Glomerular visceral epithelial cell (primary cell): ENCODE measurements at regions not wholly inside any gene's neighbourhood (a gene's known extent, or its start where the extent isn't known, plus 50 kb on each side); places are given as distances from the start of the nearest gene placed in this dataset.
"Not testable (repeated sequence)": the region's sequence is repeated elsewhere in the genome, so short reads cannot be mapped to it uniquely, and the experiment has no call there.

Experiments used
- DNase-seq: peaks from one replicate; pipeline ENCODE4 v3.0.0-alpha.2; 2016; ENCODE audit errors: extremely low spot score

GRCh38 chr12:113726254-113726819 lies 239.8 kb downstream of the RBM19 start:
- no peak for DNase-seq

DNA sequence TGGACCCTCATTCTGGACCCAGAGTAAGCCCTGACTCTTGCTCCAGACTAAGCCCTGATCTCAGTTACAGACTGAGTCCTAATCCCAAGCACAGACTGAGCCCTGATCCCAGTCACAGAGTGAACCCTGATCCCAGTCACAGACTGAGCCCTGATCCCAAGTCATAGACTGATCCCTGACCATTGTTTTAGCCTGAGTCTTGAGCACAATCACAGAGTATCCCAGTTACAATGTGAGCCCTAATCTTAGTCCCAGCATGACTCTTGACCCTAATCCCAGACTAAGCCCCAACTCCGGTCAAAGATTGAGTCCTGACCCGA lies 240.6 kb downstream of the RBM19 start:
- no peak for DNase-seq

DNA sequence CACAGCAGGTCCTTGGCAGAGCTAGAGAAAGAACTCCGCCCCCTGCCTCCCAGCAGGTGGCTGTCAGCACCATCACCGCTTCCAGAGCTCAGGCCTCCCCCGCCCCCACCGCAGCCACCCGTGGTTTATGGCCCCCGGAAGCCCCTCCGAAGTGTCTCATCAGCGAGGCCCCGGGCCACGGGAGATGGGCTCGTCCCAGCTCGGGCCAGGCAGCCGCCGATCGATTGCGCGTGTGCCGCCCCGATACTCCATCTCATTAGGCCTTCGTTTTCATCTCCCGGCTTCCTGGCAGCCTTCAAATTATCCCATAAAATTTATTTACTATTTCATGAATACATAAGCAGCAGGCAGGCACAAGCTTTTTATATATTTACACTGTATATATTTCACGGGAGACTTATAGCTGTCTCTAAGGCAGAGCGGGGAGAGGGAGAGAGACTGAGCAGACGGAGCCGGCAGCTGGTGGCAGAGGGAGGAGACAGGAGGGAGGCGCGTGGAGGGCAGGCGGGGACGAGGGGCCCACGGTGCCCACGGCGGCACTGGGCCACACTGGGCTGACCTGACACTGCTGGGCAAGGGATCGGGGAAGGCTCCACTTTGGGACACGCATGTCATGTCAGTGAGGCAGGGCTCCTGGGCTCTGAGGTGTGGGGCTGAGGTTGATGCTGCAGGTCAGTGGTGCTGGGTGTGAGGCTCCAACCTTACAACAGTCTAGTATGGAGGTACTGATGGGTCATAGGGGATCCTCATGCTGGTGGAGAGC lies 241.2 kb downstream of the RBM19 start:
- DNase-seq: no peak

- no peak for DNase-seq
These were observed 242.5 kb downstream of the RBM19 start for GRCh38 chr12:113723631-113724030.

GRCh38 chr12:113722747-113723146 lies 243.4 kb downstream of the RBM19 start:
- DNase-seq: no peak

DNA sequence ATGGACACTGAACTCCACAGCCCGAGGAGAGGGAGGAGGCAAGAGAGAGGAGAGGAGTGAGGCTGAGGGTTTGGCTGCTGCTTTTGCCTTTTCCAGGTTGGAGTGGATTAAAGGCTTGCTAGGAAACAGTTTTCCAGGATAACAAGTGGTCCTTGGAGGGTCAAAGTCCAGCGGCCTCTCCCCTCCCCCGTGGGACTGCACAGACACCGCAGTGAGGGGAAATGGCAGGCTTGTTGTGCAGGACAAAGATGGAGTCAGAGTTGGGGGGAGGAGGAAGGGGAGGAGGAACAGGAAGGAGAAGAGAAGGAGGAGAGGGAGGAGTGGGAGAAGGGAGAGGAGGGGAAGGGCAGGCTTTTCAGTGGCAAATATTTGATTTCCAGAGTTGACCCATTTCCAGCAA lies 245.5 kb downstream of the RBM19 start:
- DNase-seq: no peak

- DNase-seq: no peak
These were observed 246.1 kb downstream of the RBM19 start for GRCh38 chr12:113719911-113720591.

DNA sequence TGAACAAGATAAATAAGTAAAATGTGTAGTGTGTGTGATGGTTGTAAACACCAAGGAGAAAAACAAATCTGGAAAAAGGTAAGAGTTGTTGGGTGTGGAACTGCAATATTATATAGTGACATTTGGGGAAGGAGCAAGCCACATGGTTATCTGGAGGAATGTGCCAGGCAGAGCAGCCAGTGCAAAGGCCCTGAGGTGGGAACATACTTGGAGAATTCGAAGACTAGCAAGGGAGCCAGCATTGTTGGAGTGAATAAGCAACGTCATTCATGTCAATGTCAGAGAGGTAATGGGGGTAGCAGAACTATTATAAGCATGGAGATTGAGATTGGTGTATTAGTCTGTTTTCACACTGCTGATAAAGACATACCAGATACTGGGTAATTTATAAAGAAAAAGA lies 241.5 kb upstream of the LHX5 start:
- DNase-seq: no peak

GRCh38 chr12:113712481-113712880 lies 240.8 kb upstream of the LHX5 start:
- DNase-seq: no peak

DNA sequence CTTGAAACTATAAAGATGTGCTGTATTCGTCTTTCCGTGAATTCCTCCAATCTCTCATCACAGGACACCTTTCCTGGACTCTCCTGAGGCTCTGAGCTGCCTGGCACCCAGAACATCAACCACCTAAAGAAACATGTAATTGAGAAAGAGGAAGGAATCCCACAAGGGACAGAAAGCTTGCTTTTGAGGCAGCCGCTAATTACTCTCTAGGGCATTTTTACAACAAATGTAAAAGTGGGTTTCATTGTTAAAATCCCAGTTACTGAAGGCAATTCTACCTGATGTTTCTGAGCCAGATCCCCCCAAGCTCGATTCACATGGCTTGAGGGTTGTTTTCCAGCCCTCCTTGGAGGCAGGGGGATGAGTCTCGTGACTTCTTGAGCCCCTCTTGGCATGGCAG lies 238.5 kb upstream of the LHX5 start:
- DNase-seq: no peak

DNA sequence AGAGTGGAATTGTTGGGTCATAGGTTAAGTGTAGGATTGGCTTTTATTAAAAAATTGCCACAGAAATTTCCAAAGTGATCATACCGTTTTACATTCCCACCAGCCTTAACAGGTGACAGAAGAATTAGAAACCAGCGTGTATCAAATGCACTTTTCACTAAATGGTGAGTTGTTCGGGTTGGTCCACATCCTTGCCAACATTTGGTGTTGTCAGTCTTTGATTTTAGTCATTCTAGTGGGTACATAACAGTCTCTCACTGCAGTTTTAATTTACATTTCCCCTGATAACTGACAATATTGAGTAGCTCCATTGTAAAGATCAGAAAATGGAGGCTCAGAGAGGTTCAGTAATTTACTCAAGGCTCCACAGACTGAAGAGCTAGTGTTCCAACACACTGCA lies 237.8 kb upstream of the LHX5 start:
- no peak for DNase-seq

GRCh38 chr12:113702836-113703235 lies 231.2 kb upstream of the LHX5 start:
- DNase-seq: no peak

GRCh38 chr12:113702276-113702675 lies 230.6 kb upstream of the LHX5 start:
- DNase-seq: no peak

DNA sequence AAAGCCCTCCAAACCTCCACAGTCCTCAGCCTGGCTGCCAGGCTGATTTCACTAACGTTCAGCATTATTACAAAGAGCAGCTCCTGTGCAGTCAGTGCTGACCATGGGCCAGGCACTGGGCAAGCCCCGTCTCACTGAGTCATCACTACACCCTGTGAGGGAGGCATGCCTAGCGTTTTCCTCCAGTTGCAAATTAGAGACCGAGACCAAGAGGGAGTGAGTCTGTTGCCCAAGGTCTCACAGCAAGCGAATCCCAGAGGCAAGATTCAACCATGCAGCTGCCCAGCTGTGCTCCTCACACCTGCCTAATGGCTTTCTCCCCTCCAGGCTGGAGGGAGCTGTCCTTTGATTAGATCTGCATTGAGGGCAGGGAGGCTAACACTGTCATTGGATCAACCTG lies 229.3 kb upstream of the LHX5 start:
- peak; percentile 4 for DNase-seq

DNA sequence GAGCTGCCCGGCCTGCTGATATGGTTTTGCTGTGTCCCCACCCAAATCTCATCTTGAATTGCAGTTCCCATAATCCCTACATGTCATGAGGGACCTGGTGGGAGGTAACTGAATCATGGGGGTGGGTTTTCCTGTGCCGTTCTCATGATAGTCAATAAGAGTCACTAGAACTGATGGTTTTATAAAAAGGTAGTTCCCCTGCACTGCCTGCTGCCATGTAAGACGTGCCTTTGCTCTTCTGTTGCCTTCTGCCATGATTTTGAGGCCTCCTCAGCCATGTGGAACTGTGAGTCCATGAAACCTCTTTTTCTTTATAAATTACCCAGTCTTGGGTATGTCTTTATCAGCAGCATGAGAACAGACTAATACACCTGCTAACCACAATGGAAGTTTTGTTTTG lies 228.3 kb upstream of the LHX5 start:
- DNase-seq: not testable (repeated sequence)

DNA sequence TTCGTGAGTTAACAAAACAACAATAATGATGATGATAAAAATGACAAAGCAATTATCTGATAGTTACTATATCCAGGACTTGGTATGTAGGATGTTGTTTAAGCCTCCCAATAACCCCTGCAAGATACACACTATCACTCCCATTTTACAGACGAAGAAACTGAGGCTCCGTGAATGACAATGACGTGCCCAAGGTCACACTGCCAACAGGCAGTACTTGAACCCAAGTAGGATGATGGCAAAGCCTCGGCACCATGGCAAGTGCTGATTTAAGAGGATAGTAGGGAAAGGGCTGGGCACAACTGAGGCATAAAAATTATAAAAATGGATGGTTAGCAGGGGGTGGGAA lies 226.8 kb upstream of the LHX5 start:
- DNase-seq: no peak

- DNase-seq: no peak
These were observed 226.2 kb upstream of the LHX5 start for GRCh38 chr12:113697651-113698509.

GRCh38 chr12:113697104-113697503 lies 225.4 kb upstream of the LHX5 start:
- no peak for DNase-seq

GRCh38 chr12:113693693-113694092 lies 222.0 kb upstream of the LHX5 start:
- no peak for DNase-seq

DNA sequence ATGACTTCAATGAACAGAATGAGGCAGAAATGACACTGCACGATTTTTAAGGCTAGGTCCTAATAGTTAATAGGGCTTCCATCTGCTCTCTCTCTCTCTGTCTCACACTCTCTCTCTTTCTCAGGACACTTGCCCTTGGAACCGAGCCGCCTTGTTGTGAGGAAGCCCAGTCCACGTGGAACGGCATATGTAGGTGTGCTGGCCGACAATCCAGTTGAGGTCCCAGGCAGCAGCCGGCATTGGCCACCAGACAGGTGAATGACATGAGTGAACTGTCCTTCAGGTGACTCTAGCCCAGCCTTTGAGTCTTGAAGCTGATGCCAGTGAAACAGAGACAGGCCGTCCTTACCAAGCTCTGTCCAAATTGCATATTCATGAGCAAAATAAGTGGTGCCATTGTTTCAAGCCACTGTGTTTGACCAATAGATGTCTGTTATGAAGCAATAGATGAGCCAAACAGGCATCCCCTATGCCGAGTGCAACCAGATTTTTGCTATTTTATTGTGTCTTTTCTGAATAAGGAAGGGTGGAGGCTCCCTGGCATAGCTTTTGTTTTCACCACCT lies 217.5 kb upstream of the LHX5 start:
- no peak for DNase-seq

DNA sequence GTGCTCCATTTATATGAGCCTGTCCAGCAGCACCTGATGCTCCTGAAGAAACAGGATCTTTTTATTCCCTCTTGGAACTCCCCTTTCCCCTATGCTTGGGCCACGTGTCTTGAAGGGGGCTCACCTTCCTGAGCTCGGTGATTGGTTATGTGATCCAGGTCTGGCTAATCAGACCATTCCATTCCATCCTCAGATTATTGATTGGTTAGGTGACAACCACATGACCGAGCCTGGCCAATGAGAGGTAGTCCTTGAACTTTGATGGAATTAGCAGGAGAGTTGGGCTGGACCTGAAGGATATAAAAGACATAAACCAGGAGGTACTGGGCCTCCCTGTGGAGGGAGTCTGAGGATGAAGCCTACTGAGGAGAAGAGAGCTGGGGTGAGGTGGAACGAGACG lies 216.6 kb upstream of the LHX5 start:
- no peak for DNase-seq
